Fibroblast of lung (primary cell): ENCODE measurements at regions not wholly inside any gene's neighbourhood (a gene's known extent, or its start where the extent isn't known, plus 50 kb on each side); places are given as distances from the start of the nearest gene placed in this dataset.
"Not testable (repeated sequence)": the region's sequence is repeated elsewhere in the genome, so short reads cannot be mapped to it uniquely, and the experiment has no call there.

ENCODE experiments used
- DNase-seq, 2 donors: peaks; one replicate each; pipeline versions ENCODE4 v3.0.0 to v3.0.0-alpha.2; 2010; ENCODE audit warnings: low read depth in 2 of 2
- H2AFZ ChIP-seq: 2 replicates; pipeline ENCODE4 v1.5.1; 2012; ENCODE audit warnings: low read length, control low read depth, inconsistent platforms
- H3K27ac ChIP-seq: 2 replicates; pipeline ENCODE4 v1.5.1; 2011; ENCODE audit warnings: low read length, control low read depth; ENCODE audit not compliant: insufficient read depth
- H3K27me3 ChIP-seq: 2 replicates; pipeline ENCODE4 v1.5.1; 2011; ENCODE audit warnings: mild to moderate bottlenecking, low read length; ENCODE audit not compliant: control insufficient read depth, insufficient read depth
- H3K36me3 ChIP-seq: 2 replicates; pipeline ENCODE4 v1.5.1; 2011; ENCODE audit warnings: low read length; ENCODE audit not compliant: control insufficient read depth, insufficient read depth
- H3K4me1 ChIP-seq: 2 replicates; pipeline ENCODE4 v1.5.1; 2011; ENCODE audit warnings: low read length; ENCODE audit not compliant: control insufficient read depth, insufficient read depth; ENCODE audit errors: extremely low read depth
- H3K4me2 ChIP-seq: 2 replicates; pipeline ENCODE4 v1.5.1; 2011; ENCODE audit warnings: low read length, control low read depth; ENCODE audit not compliant: insufficient read depth; ENCODE audit errors: extremely low read depth
- H3K4me3 ChIP-seq, 4 experiments: fragments of 200-600 bp in 1 of 4; sonication (generic) in 1 of 4; replicated peaks in 1 of 4; 2 replicates each; pipeline ENCODE4 v1.5.1; 2011 to 2016; ENCODE audit warnings: low read length in 4 of 4, low read depth in 3 of 4, mild to moderate bottlenecking in 3 of 4, control low read depth in 2 of 4, inconsistent platforms in 1 of 4, mixed read lengths in 1 of 4; ENCODE audit not compliant: insufficient read depth in 1 of 4; ENCODE audit errors: control extremely low read depth in 1 of 4
- H3K79me2 ChIP-seq: 2 replicates; pipeline ENCODE4 v1.5.1; 2012; ENCODE audit warnings: mild to moderate bottlenecking, low read length, inconsistent platforms; ENCODE audit not compliant: control insufficient read depth, insufficient read depth
- H3K9ac ChIP-seq: 2 replicates; pipeline ENCODE4 v1.5.1; 2011; ENCODE audit warnings: mild to moderate bottlenecking, low read length, control low read depth; ENCODE audit not compliant: insufficient read depth
- H3K9me3 ChIP-seq: 2 replicates; pipeline ENCODE4 v1.5.1; 2012; ENCODE audit warnings: low read depth, low read length; ENCODE audit not compliant: control insufficient read depth, insufficient read depth
- H4K20me1 ChIP-seq: 2 replicates; pipeline ENCODE4 v1.5.1; 2011; ENCODE audit warnings: low read length; ENCODE audit not compliant: control insufficient read depth, insufficient read depth; ENCODE audit errors: extremely low read depth
- EZH2 ChIP-seq: IDR thresholded peaks from 2 replicates; pipeline ENCODE4 v1.5.1; 2012; ENCODE audit warnings: low read length, control low read depth, mild to moderate bottlenecking; ENCODE audit errors: missing control alignments
- TF ChIP-seq, protein P1 (sequence below), 2 donors: IDR thresholded peaks in 1 of 2; conservative IDR thresholded peaks in 1 of 2; 1 replicate in 1 of 2; 2 replicates in 1 of 2; pipeline ENCODE4 v1.5.1; 2011 to 2012; ENCODE audit warnings: low read length in 2 of 2, control low read depth in 1 of 2, inconsistent platforms in 1 of 2, low read depth in 1 of 2, mild to moderate bottlenecking in 1 of 2

DNA sequence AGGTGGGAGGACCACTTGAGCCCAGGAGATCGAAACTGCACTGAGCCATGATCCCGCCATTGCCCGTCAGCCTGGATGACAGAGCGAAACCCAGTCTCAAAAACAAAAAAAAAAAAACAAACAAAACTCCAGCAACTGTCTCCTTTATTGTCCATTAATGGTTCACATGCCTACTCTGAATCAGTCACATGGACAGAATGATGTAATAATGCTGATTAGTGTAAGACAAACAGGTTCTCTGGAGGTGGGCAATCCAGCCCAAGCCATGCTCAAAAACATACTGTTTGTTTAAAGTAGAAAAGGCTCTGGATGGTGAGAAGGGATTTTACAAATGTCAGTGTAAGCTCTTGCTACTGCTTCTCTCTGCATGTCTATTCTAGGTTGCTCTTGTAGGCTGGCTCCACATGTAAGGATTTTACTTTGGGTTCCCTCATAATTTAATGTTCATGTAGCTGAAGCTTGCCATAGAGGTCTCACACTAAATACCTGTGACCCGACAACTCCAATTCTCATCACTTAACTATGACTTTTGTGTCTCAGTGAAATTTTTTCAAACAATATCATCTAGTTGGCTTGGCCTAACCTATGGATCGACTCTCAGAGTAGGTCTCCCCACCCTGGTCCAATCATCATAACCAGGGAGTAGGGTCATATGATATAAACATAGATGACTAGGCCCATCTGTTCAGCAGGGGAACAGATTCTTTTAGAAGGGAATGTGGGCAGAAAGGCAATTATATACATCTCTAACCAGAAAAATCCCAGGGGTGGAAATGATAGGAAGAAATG is 83.9 kb upstream of the SLC39A10 start:
- Histone ChIP-seq H3K9ac (no peak overlapping the region), H3K4me3 (no peak overlapping the region), H3K36me3 (no peaks in the 10 kb centered on the region), H3K4me2 (no peak overlapping the region), H4K20me1 (no peaks in the 10 kb centered on the region), H3K27me3 (no peaks in the 10 kb centered on the region), H3K27ac (no peak overlapping the region), H3K4me1 (no peaks in the 10 kb centered on the region), H3K9me3 (no peaks in the 10 kb centered on the region), H3K79me2 (no peaks in the 10 kb centered on the region), H2AFZ (no peak overlapping the region)
- DNase-seq, result no peak
- TF ChIP-seq, protein P1, sequence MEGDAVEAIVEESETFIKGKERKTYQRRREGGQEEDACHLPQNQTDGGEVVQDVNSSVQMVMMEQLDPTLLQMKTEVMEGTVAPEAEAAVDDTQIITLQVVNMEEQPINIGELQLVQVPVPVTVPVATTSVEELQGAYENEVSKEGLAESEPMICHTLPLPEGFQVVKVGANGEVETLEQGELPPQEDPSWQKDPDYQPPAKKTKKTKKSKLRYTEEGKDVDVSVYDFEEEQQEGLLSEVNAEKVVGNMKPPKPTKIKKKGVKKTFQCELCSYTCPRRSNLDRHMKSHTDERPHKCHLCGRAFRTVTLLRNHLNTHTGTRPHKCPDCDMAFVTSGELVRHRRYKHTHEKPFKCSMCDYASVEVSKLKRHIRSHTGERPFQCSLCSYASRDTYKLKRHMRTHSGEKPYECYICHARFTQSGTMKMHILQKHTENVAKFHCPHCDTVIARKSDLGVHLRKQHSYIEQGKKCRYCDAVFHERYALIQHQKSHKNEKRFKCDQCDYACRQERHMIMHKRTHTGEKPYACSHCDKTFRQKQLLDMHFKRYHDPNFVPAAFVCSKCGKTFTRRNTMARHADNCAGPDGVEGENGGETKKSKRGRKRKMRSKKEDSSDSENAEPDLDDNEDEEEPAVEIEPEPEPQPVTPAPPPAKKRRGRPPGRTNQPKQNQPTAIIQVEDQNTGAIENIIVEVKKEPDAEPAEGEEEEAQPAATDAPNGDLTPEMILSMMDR (conservative IDR thresholded peaks at IDR 0.05 in 1 of 2, IDR thresholded peaks at IDR 0.05 in 1 of 2; ENCODE audit: low read depth in 1 of 2, low read length in 2 of 2), result no peak
- no peak for TF ChIP-seq EZH2

DNA sequence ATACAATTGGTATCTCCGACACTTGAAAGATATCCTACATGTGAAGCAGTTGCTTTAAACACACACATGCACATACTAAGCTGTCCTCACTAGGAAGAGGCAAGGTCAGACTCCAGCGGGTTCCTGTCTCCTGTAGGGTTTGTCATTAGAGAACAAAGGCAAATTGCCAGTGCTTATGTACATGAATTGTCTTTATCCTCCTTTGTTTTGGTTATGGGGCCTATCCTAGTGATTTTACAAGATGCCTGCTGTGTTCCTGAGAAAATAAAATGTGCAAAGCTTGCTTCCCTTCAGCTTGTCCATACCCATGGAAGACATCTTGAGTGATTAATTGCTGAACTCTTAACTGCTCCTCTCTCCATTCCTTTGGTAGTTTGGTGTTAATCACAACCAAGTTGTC is 86.7 kb upstream of the SLC39A10 start:
- Histone ChIP-seq H4K20me1 (no peaks in the 10 kb centered on the region), H2AFZ (no peak overlapping the region), H3K36me3 (no peaks in the 10 kb centered on the region), H3K4me2 (no peak overlapping the region), H3K9ac (no peak overlapping the region), H3K4me1 (no peaks in the 10 kb centered on the region), H3K79me2 (no peaks in the 10 kb centered on the region), H3K27me3 (no peaks in the 10 kb centered on the region), H3K9me3 (no peaks in the 10 kb centered on the region), H3K27ac (no peak overlapping the region), H3K4me3 (no peak overlapping the region)
- no peak for TF ChIP-seq EZH2
- TF ChIP-seq, protein P1 (conservative IDR thresholded peaks at IDR 0.05 in 1 of 2, IDR thresholded peaks at IDR 0.05 in 1 of 2; ENCODE audit: low read depth in 1 of 2, low read length in 2 of 2), result no peak
- no peak for DNase-seq

DNA sequence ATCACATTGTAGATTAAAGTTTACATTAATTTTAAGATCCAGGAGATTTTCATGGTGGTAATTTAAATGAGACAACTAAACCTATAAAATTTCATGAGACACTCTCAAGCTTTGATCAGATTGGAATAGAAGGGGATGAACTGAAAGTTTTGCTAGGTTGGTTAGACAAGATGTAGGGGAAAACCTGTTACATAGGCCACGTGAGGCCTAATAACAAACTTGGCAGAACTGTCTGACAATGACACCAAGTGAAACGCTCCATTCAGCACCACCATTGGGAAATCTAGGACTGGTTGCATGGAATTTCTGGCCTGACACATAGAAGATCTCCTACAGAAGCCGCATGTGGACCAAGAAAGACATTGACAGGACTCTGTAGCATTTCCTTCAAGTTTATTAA is 87.8 kb upstream of the SLC39A10 start:
- Histone ChIP-seq H3K36me3 (no peaks in the 10 kb centered on the region), H3K4me1 (no peaks in the 10 kb centered on the region), H3K4me2 (no peak overlapping the region), H3K79me2 (no peaks in the 10 kb centered on the region), H3K9ac (no peak overlapping the region), H3K27me3 (no peaks in the 10 kb centered on the region), H3K4me3 (no peak overlapping the region), H3K27ac (no peak overlapping the region), H2AFZ (no peak overlapping the region), H4K20me1 (no peaks in the 10 kb centered on the region), H3K9me3 (no peaks in the 10 kb centered on the region)
- no peak for DNase-seq
- no peak for TF ChIP-seq EZH2
- TF ChIP-seq, protein P1 (conservative IDR thresholded peaks at IDR 0.05 in 1 of 2, IDR thresholded peaks at IDR 0.05 in 1 of 2; ENCODE audit: low read depth in 1 of 2, low read length in 2 of 2), result no peak

DNA sequence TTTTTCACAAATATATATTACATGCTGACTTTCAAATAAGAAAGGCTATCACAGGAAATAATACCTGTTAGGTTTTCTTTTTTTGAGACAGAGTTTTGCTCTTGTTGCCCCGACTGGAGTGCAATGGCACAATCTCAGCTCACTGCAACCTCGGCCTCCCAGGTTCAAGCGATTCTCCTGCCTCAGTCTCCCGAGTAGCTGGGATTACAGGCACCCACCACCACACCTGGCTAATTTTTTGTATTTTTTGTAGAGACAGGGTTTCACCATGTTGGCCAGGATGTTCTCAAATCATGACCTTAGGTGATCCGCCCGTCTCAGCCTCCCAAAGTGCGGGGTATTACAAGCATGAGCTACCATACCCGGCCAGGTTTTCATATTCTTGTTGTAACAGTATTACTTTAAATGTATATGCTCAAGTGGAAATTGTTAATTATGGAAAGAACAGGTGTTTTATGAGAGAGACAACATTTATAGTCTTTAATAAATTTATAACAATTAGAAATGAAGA is 92.3 kb upstream of the SLC39A10 start:
- H4K20me1 ChIP-seq, H3K4me3 ChIP-seq, H2AFZ ChIP-seq, DNase-seq, H3K36me3 ChIP-seq, H3K9ac ChIP-seq, H3K27me3 ChIP-seq, H3K79me2 ChIP-seq, H3K9me3 ChIP-seq, H3K4me2 ChIP-seq: not testable (repeated sequence)
- Histone ChIP-seq H3K4me1 (peaks cover 16% of the 10 kb centered on the region), H3K27ac (peak overlapping the region; percentile 88)
